ENCODE measurements at regions not wholly inside any gene's neighbourhood (a gene's known extent, or its start where the extent isn't known, plus 50 kb on each side); places are given as distances from the start of the nearest gene placed in this dataset.

- no peak overlapping the region for H3K9ac ChIP-seq (ENCODE audit: control insufficient read depth, insufficient read depth, low read length)
- intact Hi-C loops (cut with micrococcal nuclease; ENCODE audit: unreplicated experiment) = no loop called here
- TF ChIP-seq SREBF1 (IDR thresholded peaks at IDR 0.05; ENCODE audit: low read length) (no peak), BACH1 (IDR thresholded peaks at IDR 0.05; ENCODE audit: borderline replicate concordance) (no peak), MTA2 (IDR thresholded peaks at IDR 0.05; ENCODE audit: low read depth) (no peak), TARDBP (IDR thresholded peaks at IDR 0.05; ENCODE audit: borderline replicate concordance) (no peak), STAT1 (conservative IDR thresholded peaks at IDR 0.05) (no peak), IKZF2 (IDR thresholded peaks at IDR 0.05) (no peak), FOS (IDR thresholded peaks at IDR 0.05; ENCODE audit: borderline replicate concordance, extremely low read depth, insufficient read length) (no peak), IRF5 (IDR thresholded peaks at IDR 0.05; ENCODE audit: borderline replicate concordance) (no peak), E2F8 (IDR thresholded peaks at IDR 0.05; ENCODE audit: low read depth, partially characterized antibody) (no peak), TCF3 (IDR thresholded peaks at IDR 0.05; ENCODE audit: borderline replicate concordance, insufficient read depth, low read depth, low read length) (no peak), EGR1 (IDR thresholded peaks at IDR 0.05; ENCODE audit: borderline replicate concordance in 1 of 2, low read depth in 2 of 2, low read length in 2 of 2) (no peak), IRF4 (IDR thresholded peaks at IDR 0.05; ENCODE audit: low read depth, low read length) (no peak), SMC3 (IDR thresholded peaks at IDR 0.05; ENCODE audit: borderline replicate concordance, low read length) (no peak), HSF1 (IDR thresholded peaks at IDR 0.05; ENCODE audit: low read depth, low read length) (no peak), ZBTB4 (CRISPR knock-in tag; IDR thresholded peaks at IDR 0.05) (no peak), NFXL1 (IDR thresholded peaks at IDR 0.05; ENCODE audit: borderline replicate concordance) (no peak), BHLHE40 (IDR thresholded peaks at IDR 0.05; ENCODE audit: borderline replicate concordance in 1 of 2, low read depth in 2 of 2, low read length in 1 of 2) (no peak)
- ATAC-seq = no peak
- no peaks in the 10 kb centered on the region for H4K20me1 ChIP-seq (ENCODE audit: control insufficient read depth, insufficient read depth)
- ChIA-PET POLR2A (no interaction called here), SMC1A (ENCODE audit: uncharacterized antibody, unreplicated experiment) (interaction anchor here (0.5 kb wide), 1 partner anchor 24 kb away, joined by 3 read pairs; no protein-coding TSS in a partner anchor), CTCF (no interaction called here), RAD21 (ENCODE audit: unreplicated experiment) (no interaction called here)
- no peak for DNase-seq (ENCODE audit: low read depth, low spot score)
- no peak overlapping the region for H3K4me2 ChIP-seq (ENCODE audit: control insufficient read depth, insufficient read depth)
- H2AFZ ChIP-seq (ENCODE audit: control insufficient read depth, low read depth, low read length) = no peak overlapping the region
- H3K27me3 ChIP-seq (replicated peaks in 1 of 2; ENCODE audit: control insufficient read depth in 2 of 2, insufficient read depth in 2 of 2, low read length in 1 of 2) = no peaks in the 10 kb centered on the region
- no peak overlapping the region for H3K27ac ChIP-seq (ENCODE audit: control insufficient read depth, insufficient read depth)
- H3K79me2 ChIP-seq (ENCODE audit: control insufficient read depth, insufficient read depth, low read length) = no peaks in the 10 kb centered on the region
- H3K9me3 ChIP-seq (replicated peaks; ENCODE audit: control insufficient read depth, insufficient read depth, low read length) = no peaks in the 10 kb centered on the region
- H3K36me3 ChIP-seq (ENCODE audit: control insufficient read depth in 2 of 2, insufficient read depth in 2 of 2, low read length in 1 of 2) = no peaks in the 10 kb centered on the region
- BruUV-seq (replicated peaks) = no TSS peak
- H3K4me1 ChIP-seq (ENCODE audit: control insufficient read depth, insufficient read depth, low read length) = no peaks in the 10 kb centered on the region
- in situ Hi-C loops (cut with MboI) = no loop called here
- 6% methylated on average over 1 of the region's 1 CpG for WGBS (ENCODE audit: insufficient coverage, insufficient replicate concordance, low lambda C conversion rate, missing lambda C conversion rate)
- no peak overlapping the region for H3K4me3 ChIP-seq
- no peak for FAIRE-seq
Measured at GRCh38 chr3:102810937-102811336, 376.1 kb downstream of the ZPLD1 start.
